OCI-LY7 (cell line): ENCODE measurements at regions not wholly inside any gene's neighbourhood (a gene's known extent, or its start where the extent isn't known, plus 50 kb on each side); places are given as distances from the start of the nearest gene placed in this dataset.

Experiments used
- BruUV-seq: library from RNA; stranded (reverse); fragments of 400-500 nt; replicated peaks from 2 replicates; lab custom pipeline; 2021; lab: Mats Ljungman, UMichigan
- CTCF ChIA-PET: fragments of 300-600 bp; sonication (Branson Sonifier 250); formaldehyde crosslinking; loops from one replicate; lab custom pipeline; 2022; ENCODE audit warnings: antibody characterized with exemption; ENCODE audit not compliant: unreplicated experiment; lab: Charles Lee
- POLR2A ChIA-PET: fragments of 300-600 bp; sonication (Branson Sonifier 250); formaldehyde crosslinking; loops from one replicate; lab custom pipeline; 2022; ENCODE audit warnings: antibody characterized with exemption; lab: Charles Lee
- DNase-seq: peaks from one replicate; pipeline ENCODE4 v3.0.0-alpha.2; 2015; ENCODE audit warnings: low spot score
- H2AFZ ChIP-seq: fragments of 200-600 bp; sonication (generic), shearing (Covaris generic); 2 replicates; pipeline ENCODE4 v1.6.1; 2014; ENCODE audit warnings: mild to moderate bottlenecking, antibody characterized with exemption, low read length, moderate library complexity
- H3K27ac ChIP-seq: fragments of 200-600 bp; sonication (generic); 2 replicates; pipeline ENCODE4 v1.5.1; 2014; ENCODE audit warnings: mixed run types, low read depth, mild to moderate bottlenecking, moderate library complexity, low read length, inconsistent platforms; ENCODE audit not compliant: poor library complexity, severe bottlenecking
- H3K36me3 ChIP-seq: fragments of 200-600 bp; sonication (generic); 2 replicates; pipeline ENCODE4 v1.6.1; 2014; ENCODE audit warnings: mild to moderate bottlenecking, antibody characterized with exemption, low read length, moderate library complexity, mixed read lengths; ENCODE audit not compliant: insufficient read depth
- H3K4me1 ChIP-seq: fragments of 200-600 bp; sonication (generic); 2 replicates; pipeline ENCODE4 v1.5.1; 2014; ENCODE audit warnings: mild to moderate bottlenecking, low read length; ENCODE audit not compliant: insufficient read depth, poor library complexity, severe bottlenecking
- H3K4me2 ChIP-seq: fragments of 200-600 bp; sonication (generic); 2 replicates; pipeline ENCODE4 v1.6.1; 2014; ENCODE audit warnings: mild to moderate bottlenecking, low read length
- H3K4me3 ChIP-seq: fragments of 200-600 bp; sonication (generic); 2 replicates; pipeline ENCODE4 v1.5.1; 2014; ENCODE audit warnings: mild to moderate bottlenecking, low read depth, low read length; ENCODE audit not compliant: poor library complexity, severe bottlenecking
- H3K79me2 ChIP-seq: fragments of 200-600 bp; sonication (generic); 2 replicates; pipeline ENCODE4 v1.6.1; 2016; ENCODE audit warnings: low read depth, mild to moderate bottlenecking, low read length, moderate library complexity, mixed read lengths; ENCODE audit not compliant: insufficient read depth
- H3K9me2 ChIP-seq: fragments of 200-600 bp; sonication (generic); 2 replicates; pipeline ENCODE4 v1.6.1; 2016; ENCODE audit warnings: mild to moderate bottlenecking, low read length, mixed read lengths; ENCODE audit not compliant: insufficient read depth
- H3K9me3 ChIP-seq: fragments of 200-600 bp; sonication (generic); 2 replicates; pipeline ENCODE4 v1.6.1; 2014; ENCODE audit warnings: mild to moderate bottlenecking, mixed run types, low read length, mixed read lengths
- H4K20me1 ChIP-seq: fragments of 200-600 bp; sonication (generic); 2 replicates; pipeline ENCODE4 v1.6.1; 2014; ENCODE audit warnings: mild to moderate bottlenecking, antibody characterized with exemption, low read length, moderate library complexity, mixed read lengths; ENCODE audit not compliant: insufficient read depth
- CTCF ChIP-seq: fragments of 200-600 bp; sonication (generic); conservative IDR thresholded peaks from 2 replicates; pipeline ENCODE4 v1.5.1; 2014; ENCODE audit warnings: mild to moderate bottlenecking, antibody characterized with exemption, low read length, moderate library complexity, mixed read lengths
- EZH2phosphoT487 ChIP-seq: fragments of 200-600 bp; sonication (generic); IDR thresholded peaks from 2 replicates; pipeline ENCODE4 v1.6.1; 2018; ENCODE audit warnings: low read depth, borderline replicate concordance, mild to moderate bottlenecking, mixed run types, antibody characterized with exemption, low read length, moderate library complexity, mixed read lengths
- intact Hi-C: fragments of 100-400 bp; cut with micrococcal nuclease; formaldehyde crosslinking; loops from one replicate; pipeline ENCODE4 v1.10.0; 2022; ENCODE audit not compliant: unreplicated experiment

GRCh38 chr1:5231541-5232315, 577.3 kb downstream of the AJAP1 start:
- intact Hi-C loops, result no loop called here
- no TSS peak for BruUV-seq
- no peaks in the 10 kb centered on the region for H3K9me2 ChIP-seq
- no peaks in the 10 kb centered on the region for H4K20me1 ChIP-seq
- H3K27ac ChIP-seq, result no peak overlapping the region
- DNase-seq, result no peak
- peaks cover 36% of the 10 kb centered on the region for H3K4me1 ChIP-seq
- POLR2A ChIA-PET, result interaction anchor here (0.7 kb wide), 2 partner anchors 9 to 29 kb away, joined by 3 to 4 read pairs; no protein-coding TSS in a partner anchor
- no peak overlapping the region for H3K4me3 ChIP-seq
- TF ChIP-seq CTCF, result no peak
- TF ChIP-seq EZH2phosphoT487, result no peak
- no peaks in the 10 kb centered on the region for H3K79me2 ChIP-seq
- CTCF ChIA-PET, result no interaction called here
- H3K4me2 ChIP-seq, result no peak overlapping the region
- no peaks in the 10 kb centered on the region; the same call in 1 of the 2 replicates for H3K36me3 ChIP-seq
- no peak overlapping the region for H2AFZ ChIP-seq
- peaks cover 13% of the 10 kb centered on the region for H3K9me3 ChIP-seq

GRCh38 chr1:5227114-5227513, 572.7 kb downstream of the AJAP1 start:
- TF ChIP-seq EZH2phosphoT487 (no peak), CTCF (no peak)
- H3K9me3 ChIP-seq, result peaks cover 2% of the 10 kb centered on the region; the same call in 1 of the 2 replicates
- H4K20me1 ChIP-seq, result no peaks in the 10 kb centered on the region
- 0 out of 2 replicates have a peak overlapping the region, but pooled peaks have one; percentile 73 for H2AFZ ChIP-seq
- no peaks in the 10 kb centered on the region for H3K36me3 ChIP-seq
- no peaks in the 10 kb centered on the region for H3K9me2 ChIP-seq
- POLR2A ChIA-PET, result interaction anchor here (0.5 to 0.6 kb wide), 2 partner anchors 102 to 430 kb away, joined by 3 to 5 read pairs; no protein-coding TSS in a partner anchor
- CTCF ChIA-PET, result no interaction called here
- intact Hi-C loops, result loop anchor here (10.0 kb wide), 2 partner anchors 432 to 912 kb away; no protein-coding TSS in a partner anchor
- H3K4me1 ChIP-seq, result peaks cover 69% of the 10 kb centered on the region
- no peak overlapping the region for H3K27ac ChIP-seq
- no peak for DNase-seq
- H3K4me3 ChIP-seq, result no peak overlapping the region
- BruUV-seq, result no TSS peak
- no peak overlapping the region for H3K4me2 ChIP-seq
- no peaks in the 10 kb centered on the region for H3K79me2 ChIP-seq
